HG02763 (cell line): ENCODE measurements at regions not wholly inside any gene's neighbourhood (a gene's known extent, or its start where the extent isn't known, plus 50 kb on each side); places are given as distances from the start of the nearest gene placed in this dataset.

ENCODE experiments used
- ATAC-seq: cut with Tn5 transposase; IDR thresholded peaks from one replicate; pipeline ENCODE4 v1.9.1; 2021; ENCODE audit warnings: mild to moderate bottlenecking, moderate library complexity; ENCODE audit not compliant: unreplicated experiment

DNA sequence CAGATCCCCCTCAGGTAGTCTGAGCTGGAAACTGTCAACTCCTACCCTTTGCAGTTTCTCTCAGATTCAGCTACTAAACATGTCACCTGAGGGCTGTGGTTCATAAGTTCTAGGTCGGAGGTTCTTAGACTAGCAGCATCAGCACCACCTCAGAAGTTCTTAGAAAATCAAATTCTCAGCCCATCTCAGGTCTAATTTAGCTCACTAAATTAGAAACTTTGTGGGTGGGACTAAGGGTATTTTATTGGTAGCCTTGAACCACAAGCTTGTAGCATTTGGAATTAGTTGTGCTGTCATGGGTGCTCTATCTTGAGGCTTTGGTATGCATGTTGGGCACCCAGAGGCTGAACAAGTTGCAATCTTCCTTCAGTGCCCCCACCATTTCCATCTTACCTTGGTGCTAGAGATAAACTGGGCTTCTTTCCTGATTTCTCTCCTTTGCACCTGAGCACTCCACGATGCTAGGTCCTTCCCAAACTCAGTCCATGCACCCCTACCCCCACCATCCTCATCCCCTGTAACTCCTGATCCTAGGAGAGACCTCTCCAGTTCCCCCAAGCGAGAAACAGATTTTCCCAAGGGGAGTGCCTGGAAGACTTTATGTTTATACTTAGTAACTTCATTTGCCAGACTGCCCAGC is 54.2 kb downstream of the S1PR1 start:
- no peak for ATAC-seq

DNA sequence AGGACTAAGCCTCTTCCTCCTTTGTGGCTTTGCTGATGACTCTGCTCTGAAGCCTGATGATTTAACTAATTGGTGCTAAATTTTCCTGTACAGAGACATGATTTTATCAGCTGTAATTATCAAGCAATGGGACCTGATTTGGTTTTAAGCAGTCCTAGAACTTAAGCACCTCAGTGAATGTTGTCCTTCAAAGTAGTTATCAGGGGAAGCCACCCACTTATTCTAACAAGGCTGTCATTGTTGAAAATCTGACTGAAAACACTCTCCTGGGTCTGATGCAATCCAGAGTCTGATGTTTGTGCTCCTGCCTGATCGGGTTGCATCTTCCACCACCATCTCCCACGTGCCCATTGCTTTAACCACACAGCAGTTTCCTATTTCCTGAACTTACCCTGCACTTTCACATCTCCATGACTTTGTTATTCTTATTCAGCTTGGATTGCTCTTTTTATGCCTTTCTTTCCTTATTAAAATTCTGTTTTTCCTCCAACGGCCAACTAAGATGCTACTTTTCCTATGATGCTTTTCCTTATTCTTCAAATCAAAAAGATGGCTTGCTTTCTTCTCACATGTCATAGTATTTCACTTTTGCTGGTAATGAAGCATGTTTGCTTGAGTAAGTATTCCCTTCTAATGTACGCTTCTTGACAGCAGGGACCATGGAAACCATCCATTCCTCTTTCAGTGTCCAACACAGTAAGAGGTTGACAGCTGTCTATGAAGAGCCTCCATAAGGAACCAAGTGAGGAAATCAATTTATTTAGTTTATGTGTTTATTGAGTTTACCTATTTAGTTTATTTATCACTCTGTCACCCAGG is 55.0 kb downstream of the S1PR1 start:
- ATAC-seq: peak; percentile 36

DNA sequence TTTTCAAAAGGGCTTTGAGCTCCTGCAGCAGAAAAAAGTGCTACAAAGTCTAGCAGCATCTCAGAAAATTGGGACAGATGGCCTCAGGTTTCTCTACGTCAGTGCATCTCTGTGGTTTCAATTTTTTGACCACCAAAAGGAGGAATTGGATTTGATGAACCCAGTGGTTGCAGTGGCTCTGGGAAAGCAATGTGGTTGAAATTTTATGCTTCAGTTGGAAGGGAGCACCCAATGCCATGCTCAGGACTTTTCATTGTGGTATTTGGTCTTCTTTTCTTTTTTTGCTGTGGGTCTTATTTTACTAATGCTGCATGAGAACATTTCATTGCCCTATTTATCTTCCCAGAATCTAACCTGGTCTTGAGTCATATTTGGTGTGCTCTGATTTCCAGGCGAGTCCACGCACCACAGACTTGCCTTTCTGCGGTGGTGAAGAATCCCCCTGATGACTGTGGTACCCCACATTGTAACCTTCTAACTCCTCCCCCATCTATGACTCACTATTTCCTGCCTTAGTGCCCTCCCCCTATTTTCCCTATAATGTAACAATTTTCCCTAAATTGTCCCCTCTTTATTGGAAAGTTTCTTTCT is 56.7 kb downstream of the S1PR1 start:
- ATAC-seq: no peak

DNA sequence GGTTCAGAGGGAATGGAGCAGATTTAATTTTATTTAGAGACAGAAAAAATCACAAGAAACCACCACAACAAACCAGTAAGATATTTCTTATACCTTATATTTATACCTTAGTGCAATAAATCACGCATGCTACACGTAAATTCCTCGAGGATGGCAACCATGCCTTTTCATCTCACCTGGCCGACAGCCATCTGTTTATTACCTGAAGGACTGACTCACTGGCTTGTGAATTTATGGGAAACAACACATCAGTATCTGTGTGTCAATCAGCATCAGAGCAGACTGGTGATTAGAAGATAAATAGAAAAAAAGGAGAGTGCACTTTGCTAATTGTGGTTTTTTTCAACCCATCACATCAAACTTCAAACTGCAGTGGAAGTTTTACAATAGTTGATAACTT is 58.4 kb downstream of the S1PR1 start:
- ATAC-seq: no peak

DNA sequence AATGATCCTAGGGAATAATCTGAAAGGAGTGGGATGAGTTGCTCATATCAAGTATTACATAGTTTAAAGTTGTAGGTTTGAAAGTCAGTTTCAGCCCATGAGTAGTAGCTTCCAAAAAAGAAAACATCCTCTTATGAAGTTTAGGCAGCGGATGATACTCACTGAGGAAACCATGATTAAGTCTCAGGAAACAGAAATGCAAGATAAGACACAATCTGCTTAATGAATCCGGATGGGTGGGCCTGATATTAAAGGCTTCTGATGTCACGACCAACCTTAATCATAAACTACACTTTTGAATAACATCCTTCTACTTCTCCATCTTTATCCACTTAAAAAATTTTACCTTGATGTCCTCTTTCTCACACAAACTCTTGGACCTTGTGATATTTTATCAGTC is 61.8 kb downstream of the S1PR1 start:
- no peak for ATAC-seq

DNA sequence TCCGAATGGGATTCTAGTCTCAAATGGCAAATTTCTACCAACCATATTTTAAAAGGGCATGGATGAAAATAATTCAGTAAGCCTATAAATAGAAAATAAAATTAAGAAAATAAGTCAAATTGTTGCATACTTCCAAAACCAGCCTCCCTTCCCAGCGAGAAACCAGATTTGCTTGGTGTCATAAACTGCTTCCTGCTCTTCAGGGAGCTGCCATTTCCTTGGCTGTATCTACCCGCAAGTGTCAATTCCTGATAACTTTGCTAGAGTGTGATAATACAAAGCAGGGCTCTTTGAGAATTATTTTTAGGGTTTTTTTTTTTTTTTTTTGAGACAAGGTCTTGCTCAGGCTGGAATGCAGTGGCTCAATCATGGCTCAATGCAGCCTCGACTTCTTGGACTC is 62.3 kb downstream of the S1PR1 start:
- ATAC-seq: no peak

DNA sequence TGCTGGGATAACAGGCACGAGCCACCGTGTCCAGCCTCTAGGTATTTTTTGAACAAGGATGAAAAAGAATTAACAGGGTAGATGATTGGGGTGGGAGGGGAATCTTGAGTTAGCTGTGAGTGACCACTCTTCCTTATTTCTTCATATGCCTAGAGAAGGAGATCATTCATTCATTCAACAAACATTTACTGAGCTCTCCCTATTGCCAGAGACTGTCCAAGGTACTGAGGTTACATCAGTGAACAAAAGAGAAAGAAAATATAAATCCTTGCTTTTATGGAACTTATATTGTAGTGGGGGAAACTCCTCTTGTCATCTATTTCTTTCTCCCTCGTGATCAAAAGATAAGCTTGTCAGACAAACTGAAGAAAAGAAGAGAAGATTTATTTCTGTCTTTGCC is 62.9 kb downstream of the S1PR1 start:
- no peak for ATAC-seq

DNA sequence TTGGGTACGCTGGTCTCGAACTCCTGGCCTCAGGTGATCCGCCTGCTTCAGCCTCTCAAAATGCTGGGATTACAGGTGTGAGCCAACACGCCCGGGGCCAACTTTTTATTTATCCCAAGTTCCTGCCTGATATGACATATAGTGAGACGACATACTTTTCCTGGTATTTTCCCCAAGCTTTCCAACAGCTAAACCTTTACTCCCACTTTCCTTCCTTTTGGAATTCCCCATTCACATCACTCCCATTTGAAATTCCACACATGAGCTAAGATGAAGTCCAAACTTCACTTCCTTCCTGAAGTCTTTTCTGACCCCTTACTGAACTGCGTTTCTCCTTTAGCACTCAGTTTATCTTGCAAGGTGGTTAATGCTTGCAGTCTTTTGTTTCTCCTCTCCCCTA is 64.1 kb downstream of the S1PR1 start:
- ATAC-seq: no peak

DNA sequence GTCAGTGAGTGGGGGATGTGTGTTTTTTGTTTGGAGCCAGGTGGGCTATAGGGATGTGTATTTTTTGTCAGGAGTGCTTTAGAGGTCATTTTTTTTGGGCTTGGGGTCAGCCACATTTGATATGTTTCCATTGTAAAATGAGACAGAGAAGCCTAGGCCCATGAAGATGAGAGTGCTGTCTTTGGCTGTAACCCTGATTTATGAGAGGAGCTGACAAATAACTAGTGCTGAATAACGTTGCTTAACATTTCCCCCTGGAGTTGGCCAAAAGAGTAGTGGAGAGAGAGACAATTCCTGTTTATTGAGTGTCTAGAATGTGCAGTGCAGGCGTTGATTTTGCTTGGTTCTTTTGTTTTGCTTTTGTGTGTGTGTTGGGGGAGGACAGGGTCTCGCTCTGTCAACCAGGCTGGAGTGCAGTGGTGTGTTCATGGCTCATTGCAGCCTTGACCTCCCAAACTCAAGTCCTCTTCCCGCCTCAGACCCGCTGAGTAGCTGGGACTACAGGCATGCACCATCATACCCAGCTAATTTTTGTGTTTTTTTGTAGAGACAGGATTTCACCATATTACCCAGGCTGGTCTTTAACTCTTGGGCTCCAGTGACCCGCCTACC is 64.7 kb downstream of the S1PR1 start:
- no peak for ATAC-seq

DNA sequence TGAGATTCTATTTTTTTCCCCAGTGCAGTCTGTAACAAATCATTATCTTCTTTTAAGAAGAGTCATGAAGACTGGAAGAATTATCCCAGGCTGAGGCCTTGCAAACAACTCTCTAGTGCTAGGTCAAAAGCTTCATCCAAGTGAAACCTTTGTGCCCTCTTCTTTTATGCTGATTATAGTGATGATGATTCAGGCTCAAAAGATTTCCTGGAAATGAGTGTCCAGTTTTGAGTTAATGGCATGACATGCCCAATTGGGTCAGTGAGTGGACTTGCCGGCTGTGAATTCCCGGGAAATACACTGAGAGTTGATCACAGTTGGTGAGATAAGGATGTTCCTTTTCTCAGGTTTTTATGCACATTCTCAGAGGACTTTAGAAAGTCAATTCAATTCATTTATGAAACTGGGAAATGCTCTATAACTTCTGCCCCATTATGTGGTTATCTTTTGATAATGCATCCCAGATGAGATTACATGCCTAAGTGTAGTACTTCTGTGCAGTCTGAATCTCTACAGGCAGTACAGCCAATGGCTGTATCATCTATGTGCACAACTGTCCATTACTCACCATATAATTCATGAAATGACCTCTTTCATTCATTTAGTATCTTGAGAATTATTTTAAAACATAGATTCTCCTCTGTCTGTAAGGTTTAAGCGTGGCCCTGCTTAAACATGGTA is 66.2 kb downstream of the S1PR1 start:
- no peak for ATAC-seq

DNA sequence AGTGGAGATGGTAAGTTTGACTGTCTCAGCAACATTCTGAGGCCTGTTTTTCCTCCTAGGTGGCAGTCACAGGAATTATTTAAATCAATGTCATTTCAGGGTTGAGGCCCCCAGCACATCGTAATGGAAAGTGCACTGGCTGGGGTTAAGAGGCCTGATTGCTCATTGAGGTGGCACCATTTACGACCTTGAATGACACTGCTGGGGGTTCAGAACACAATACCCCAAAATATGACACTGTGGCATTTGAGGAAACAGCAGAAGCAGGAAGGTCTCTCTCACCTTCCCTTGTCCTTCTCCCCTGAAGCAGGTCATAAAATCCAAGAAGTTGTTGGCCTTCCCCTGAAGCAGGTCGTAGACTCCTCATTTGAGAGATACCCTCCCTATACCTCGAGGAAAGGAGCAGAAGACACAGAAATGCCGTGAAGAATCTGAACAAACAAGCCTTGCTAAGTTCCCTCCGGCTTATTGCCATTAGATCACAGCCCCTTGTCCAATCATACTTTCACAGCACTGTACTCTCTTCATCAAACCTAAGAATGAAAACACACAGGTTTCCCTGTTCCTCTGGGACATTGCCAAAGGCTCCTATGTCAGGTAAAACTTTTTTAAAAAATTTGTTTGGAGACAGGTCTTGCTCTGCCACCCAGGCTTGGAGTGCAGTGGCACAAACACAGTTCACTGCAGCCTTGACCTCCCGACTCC is 71.3 kb downstream of the S1PR1 start:
- ATAC-seq: no peak

DNA sequence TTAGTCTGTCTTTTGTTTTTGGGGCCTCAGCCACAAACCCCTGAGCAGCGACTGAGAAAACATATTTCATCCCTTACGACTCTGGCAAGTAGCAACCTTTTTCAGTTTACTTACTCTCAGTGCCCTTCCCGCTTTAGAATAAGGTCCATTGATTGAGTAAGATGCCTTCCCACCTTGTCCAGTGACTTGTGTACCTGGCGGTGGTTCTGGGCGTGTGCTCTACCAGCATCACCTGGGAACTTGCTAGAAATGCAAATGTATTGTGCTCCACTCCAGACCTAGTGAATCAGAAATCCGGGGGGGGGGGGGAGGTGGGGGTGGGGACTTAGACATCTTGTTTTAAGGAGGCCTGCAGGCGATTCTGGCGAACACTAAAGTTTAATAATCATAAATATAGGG is 72.1 kb downstream of the S1PR1 start:
- ATAC-seq: no peak

DNA sequence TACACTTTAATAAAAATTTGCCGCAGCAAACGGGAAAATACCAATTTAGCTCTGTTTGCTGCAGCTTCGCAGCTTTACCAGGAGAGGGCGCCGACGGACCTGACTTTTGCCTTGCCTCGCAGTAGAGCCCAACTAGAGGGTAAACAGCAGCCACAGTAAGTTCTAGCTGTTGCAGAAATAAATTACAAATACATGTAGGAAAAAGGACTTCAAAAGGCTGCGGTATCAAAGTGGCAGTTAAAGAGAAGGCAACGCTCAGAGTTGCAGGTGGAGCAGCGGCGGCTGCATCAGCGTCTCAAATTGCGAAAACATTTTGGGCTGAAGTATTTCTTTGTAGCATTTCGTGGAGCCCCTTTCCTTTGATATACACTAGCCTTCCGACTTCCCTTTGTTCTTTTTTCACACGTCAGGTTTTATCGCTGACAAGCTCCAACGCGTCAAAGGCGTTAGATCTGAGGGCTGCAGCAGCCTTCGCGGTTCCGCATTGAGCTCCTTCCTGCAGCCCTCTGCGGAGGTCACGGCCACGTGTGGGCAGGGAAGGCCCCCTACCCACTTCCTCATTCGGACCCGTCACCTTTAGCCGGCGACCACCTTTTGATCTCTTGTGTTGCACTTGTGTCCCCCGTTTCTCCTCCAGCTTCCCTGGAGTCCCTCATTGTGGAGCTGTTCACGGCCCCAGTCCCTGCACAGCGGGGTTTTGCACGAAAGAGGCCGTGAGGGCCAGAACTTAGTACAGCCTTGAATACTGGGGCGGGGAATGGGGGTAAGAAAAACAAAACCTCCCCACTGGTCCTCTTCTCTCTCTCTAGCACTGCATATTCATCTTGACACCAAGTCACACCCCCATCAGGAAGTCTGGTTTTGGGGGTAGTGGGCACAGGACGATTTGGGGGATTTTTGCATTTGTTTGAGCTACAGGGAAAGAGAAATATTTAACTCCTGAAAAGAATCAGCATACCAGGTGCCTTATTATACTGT is 72.8 kb downstream of the S1PR1 start:
- peak; percentile 46 for ATAC-seq

DNA sequence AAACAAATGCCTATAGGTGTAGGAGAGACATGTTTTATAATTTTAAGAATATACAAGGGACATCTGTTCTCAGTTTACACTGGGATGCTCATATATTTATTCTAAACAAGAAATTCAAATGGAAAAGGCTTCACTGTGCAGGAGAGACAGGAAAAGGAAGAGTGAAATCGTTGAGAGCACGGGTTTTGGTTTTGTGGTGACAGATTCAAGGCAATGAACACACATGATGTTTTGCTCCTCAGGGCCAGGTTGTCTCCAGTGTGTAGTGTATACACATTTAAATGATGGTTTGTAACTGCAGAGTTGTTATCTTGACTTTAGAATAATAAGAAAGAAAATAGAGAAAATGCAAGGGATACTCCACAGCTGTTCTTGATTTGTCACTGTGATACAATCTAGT is 73.7 kb downstream of the S1PR1 start:
- ATAC-seq: no peak

DNA sequence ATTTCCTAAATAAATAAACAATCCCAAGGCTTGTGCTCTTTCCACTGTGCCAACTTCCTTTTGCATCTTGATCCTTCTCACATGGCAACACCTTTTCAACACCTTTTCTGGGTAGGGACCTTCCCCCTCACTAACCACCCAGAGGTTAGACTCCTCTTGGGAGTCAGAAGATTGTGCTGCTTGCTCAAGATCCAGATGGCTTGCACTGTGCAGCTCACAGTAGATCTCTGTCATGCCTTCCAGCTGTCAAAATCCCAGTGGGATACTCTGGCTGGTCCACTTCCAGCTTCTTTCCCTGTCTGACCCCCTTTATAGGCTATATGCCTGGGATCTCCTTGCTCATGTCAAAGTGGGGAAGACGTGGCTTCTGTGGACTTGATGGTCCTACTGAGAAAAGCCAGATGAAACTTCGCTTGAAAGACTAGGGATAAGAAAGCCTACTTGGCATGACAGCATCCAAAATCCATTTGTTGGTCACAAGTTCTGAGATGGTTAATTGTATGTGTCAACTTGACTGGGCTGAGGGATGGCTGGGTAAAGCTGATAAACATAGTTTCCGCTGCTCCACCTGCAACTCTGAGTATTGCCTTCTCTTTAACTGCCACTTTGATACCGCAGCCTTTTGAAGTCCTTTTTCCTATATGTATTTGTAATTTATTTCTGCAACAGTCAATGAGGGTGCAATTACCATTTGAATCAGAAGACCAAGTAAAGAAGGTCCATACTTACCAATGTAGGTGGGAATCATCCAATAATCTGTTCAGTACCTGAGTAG is 74.5 kb downstream of the S1PR1 start:
- no peak for ATAC-seq

DNA sequence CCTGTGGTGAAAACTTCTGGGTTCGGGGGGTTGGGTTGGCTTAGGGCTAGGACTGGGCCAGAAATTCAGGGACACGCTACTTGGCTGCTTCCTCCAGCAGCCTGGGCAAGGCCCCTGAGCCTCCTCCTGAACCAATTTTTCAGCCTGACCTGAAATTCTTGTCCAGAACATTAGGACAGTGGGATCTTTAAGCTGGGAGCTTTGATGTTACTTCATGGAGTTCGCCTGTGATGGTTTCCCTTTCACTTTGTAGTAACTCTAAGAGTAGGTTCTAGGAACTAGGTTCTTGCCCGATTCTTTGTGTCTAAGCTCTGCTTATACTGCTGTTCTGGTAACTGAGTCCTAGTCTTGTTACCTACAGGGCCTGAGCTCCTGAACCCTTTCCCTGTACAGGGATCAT is 75.3 kb downstream of the S1PR1 start:
- ATAC-seq: no peak

DNA sequence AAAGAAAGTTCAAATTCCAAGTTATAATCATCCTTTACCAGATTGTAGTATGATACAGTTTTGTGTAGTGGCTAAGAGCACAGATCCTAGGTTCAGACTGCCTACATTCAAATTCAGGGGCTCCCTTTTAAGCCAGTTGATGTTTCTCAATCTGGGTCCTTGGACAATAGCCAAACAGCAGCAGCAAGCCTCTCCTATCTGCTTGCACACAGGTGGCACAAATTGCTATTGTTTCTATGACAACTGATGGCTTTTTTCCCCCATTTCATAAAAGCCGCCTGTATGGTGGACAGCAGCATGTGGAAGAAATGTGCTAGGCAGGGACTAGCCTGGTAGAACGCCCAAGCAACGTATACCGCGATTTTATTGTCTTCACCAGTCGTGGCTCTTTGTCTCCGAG is 76.5 kb downstream of the S1PR1 start:
- no peak for ATAC-seq

DNA sequence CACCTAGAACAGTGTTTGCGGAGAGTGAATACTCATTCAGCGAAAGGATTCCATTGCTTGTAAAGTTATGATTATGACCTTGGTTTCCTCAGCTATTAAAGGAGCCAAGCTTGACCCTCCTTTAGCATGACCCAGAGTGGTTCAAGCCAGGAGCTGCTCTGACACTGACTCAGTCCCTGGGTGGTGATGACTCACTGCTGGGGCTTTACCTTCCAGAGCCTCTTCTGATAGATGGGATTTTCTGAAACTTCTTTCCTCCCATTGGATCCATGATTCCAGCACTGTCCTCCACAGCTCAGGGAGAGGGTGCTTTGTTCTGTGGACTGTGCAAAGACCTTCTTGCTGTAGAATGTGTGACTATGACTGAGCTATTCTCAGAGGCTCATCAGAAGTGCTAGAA is 77.4 kb downstream of the S1PR1 start:
- ATAC-seq: no peak

DNA sequence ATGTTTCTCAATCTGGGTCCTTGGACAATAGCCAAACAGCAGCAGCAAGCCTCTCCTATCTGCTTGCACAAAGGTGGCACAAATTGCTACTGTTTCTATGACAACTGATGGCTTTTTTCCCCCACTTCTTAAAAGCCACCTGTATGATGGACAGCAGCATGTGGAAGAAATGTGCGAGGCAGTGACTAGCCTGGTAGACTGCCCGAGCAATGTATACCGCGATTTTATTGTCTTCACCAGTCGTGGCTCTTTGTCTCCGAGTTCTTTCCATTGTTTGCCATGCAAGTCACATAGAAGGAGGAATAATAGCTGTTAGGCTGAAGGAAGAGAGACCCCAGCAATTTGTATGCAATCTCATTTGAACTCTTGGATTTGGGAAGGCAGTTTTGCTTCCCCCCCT is 79.4 kb downstream of the S1PR1 start:
- ATAC-seq: no peak
